Testis (tissue), 2 donors: ENCODE measurements at regions not wholly inside any gene's neighbourhood (a gene's known extent, or its start where the extent isn't known, plus 50 kb on each side); places are given as distances from the start of the nearest gene placed in this dataset.

Experiments used
- CTCF ChIP-seq, 3 experiments: fragments of 450-650 bp in 2 of 3; fragments of 200-600 bp in 1 of 3; sonication (generic) in 1 of 3; IDR thresholded peaks; one replicate each; pipeline ENCODE4 v1.5.1; 2016 to 2019; ENCODE audit warnings: antibody characterized with exemption in 3 of 3, mild to moderate bottlenecking in 2 of 3, moderate library complexity in 1 of 3
- POLR2A ChIP-seq: fragments of 450-650 bp; IDR thresholded peaks from one replicate; pipeline ENCODE4 v1.6.1; 2017; ENCODE audit warnings: antibody characterized with exemption, mild to moderate bottlenecking, moderate library complexity

GRCh38 chr17:51435171-51435552, 174.8 kb downstream of the UTP18 start:
- TF ChIP-seq POLR2A: no peak
- no peak for TF ChIP-seq CTCF (IDR thresholded peaks at IDR 0.05)
